MCF 10A (cell line): ENCODE measurements at regions not wholly inside any gene's neighbourhood (a gene's known extent, or its start where the extent isn't known, plus 50 kb on each side); places are given as distances from the start of the nearest gene placed in this dataset.
"Not testable (repeated sequence)": the region's sequence is repeated elsewhere in the genome, so short reads cannot be mapped to it uniquely, and the experiment has no call there.

Experiments
- BruUV-seq: library from RNA; stranded (reverse); fragments of 400-500 nt; replicated peaks from 2 replicates; lab custom pipeline; 2021; lab: Mats Ljungman, UMichigan
- CTCF ChIA-PET: fragments of 300-600 bp; sonication (Branson Sonifier 250); formaldehyde crosslinking; extraction: SDS; loops from one replicate; lab custom pipeline; 2021; ENCODE audit warnings: antibody characterized with exemption, inconsistent platforms; lab: Yijun Ruan, JAX
- POLR2A ChIA-PET: fragments of 300-600, 350-650 bp; sonication (Branson Sonifier 250); formaldehyde crosslinking; extraction: SDS; loops from one replicate; lab custom pipeline; 2020; ENCODE audit warnings: antibody characterized with exemption, inconsistent platforms; lab: Yijun Ruan, JAX
- DNase-seq: peaks from one replicate; pipeline ENCODE4 v3.0.0-alpha.2; 2018; ENCODE audit not compliant: unreplicated experiment
- H3K27ac Mint-ChIP-seq: one replicate; pipeline ENCODE4 v1.8.0; 2022; ENCODE audit warnings: mild to moderate bottlenecking, low read depth, mixed read lengths; ENCODE audit not compliant: unreplicated experiment
- H3K27me3 Mint-ChIP-seq: one replicate; pipeline ENCODE4 v1.8.0; 2022; ENCODE audit warnings: mixed read lengths; ENCODE audit not compliant: insufficient read depth, unreplicated experiment
- H3K36me3 Mint-ChIP-seq: one replicate; pipeline ENCODE4 v1.8.0; 2022; ENCODE audit warnings: mild to moderate bottlenecking, moderate library complexity, mixed read lengths; ENCODE audit not compliant: insufficient read depth, unreplicated experiment
- H3K4me1 Mint-ChIP-seq: one replicate; pipeline ENCODE4 v1.8.0; 2022; ENCODE audit warnings: mixed read lengths; ENCODE audit not compliant: insufficient read depth, unreplicated experiment
- H3K4me3 Mint-ChIP-seq: one replicate; pipeline ENCODE4 v1.8.0; 2022; ENCODE audit warnings: mild to moderate bottlenecking, moderate library complexity, mixed read lengths; ENCODE audit not compliant: unreplicated experiment
- H3K9me3 Mint-ChIP-seq: one replicate; pipeline ENCODE4 v1.8.0; 2022; ENCODE audit warnings: mixed read lengths; ENCODE audit not compliant: unreplicated experiment
- CTCF ChIP-seq: fragments of 200-600 bp; IDR thresholded peaks from one replicate; pipeline ENCODE4 v1.8.0; 2022; ENCODE audit warnings: antibody characterized with exemption, mild to moderate bottlenecking; ENCODE audit not compliant: unreplicated experiment
- intact Hi-C: fragments of 100-400 bp; cut with micrococcal nuclease; formaldehyde crosslinking; loops from 2 replicates; pipeline ENCODE4 v1.14.1; 2022

GRCh38 chr5:147112899-147113298 is 121.9 kb upstream of the STK32A start:
- no peak for TF ChIP-seq CTCF
- Mint-ChIP-seq H3K9me3 (peaks cover 2% of the 10 kb centered on the region), H3K27me3 (no peaks in the 10 kb centered on the region), H3K4me3 (no peak overlapping the region), H3K4me1 (no peaks in the 10 kb centered on the region), H3K27ac (no peak overlapping the region), H3K36me3 (no peaks in the 10 kb centered on the region)
- CTCF ChIA-PET, result no interaction called here
- POLR2A ChIA-PET, result no interaction called here
- no TSS peak for BruUV-seq
- DNase-seq, result no peak
- intact Hi-C loops, result no loop called here

GRCh38 chr5:147113967-147114366 is 120.9 kb upstream of the STK32A start:
- TF ChIP-seq CTCF, result no peak
- Mint-ChIP-seq H3K4me1 (no peaks in the 10 kb centered on the region), H3K9me3 (peaks cover 8% of the 10 kb centered on the region), H3K4me3 (no peak overlapping the region), H3K27me3 (no peaks in the 10 kb centered on the region), H3K36me3 (no peaks in the 10 kb centered on the region), H3K27ac (no peak overlapping the region)
- no peak for DNase-seq
- ChIA-PET CTCF (no interaction called here), POLR2A (interaction anchor here (0.6 kb wide), 1 partner anchor 68 kb away, joined by 4 read pairs; no protein-coding TSS in a partner anchor)
- intact Hi-C loops, result no loop called here
- no TSS peak for BruUV-seq

GRCh38 chr5:147139759-147140158 is 95.1 kb upstream of the STK32A start:
- POLR2A ChIA-PET, H3K27me3 Mint-ChIP-seq, BruUV-seq, intact Hi-C loops, H3K27ac Mint-ChIP-seq, DNase-seq, H3K4me3 Mint-ChIP-seq, H3K4me1 Mint-ChIP-seq, H3K36me3 Mint-ChIP-seq: not testable (repeated sequence)
- CTCF ChIA-PET, result interaction anchor here (0.7 kb wide), 1 partner anchor 478 kb away, joined by 3 read pairs; no protein-coding TSS in a partner anchor
- H3K9me3 Mint-ChIP-seq, result peaks cover 37% of the 10 kb centered on the region

- no peak overlapping the region for H3K4me3 Mint-ChIP-seq
- H3K4me1 Mint-ChIP-seq, result no peaks in the 10 kb centered on the region
- no peak for DNase-seq
- no peaks in the 10 kb centered on the region for H3K27me3 Mint-ChIP-seq
- ChIA-PET CTCF (no interaction called here), POLR2A (interaction anchor here (0.6 to 0.7 kb wide), 2 partner anchors 11 to 315 kb away, joined by 3 read pairs; no protein-coding TSS in a partner anchor)
- no peaks in the 10 kb centered on the region for H3K36me3 Mint-ChIP-seq
- H3K9me3 Mint-ChIP-seq, result peaks cover 37% of the 10 kb centered on the region
- H3K27ac Mint-ChIP-seq, result no peak overlapping the region
- intact Hi-C loops, result no loop called here
- TF ChIP-seq CTCF, result no peak
- no TSS peak for BruUV-seq
These were observed 94.3 kb upstream of the STK32A start for GRCh38 chr5:147140558-147140957.

- DNase-seq, H3K27ac Mint-ChIP-seq, CTCF ChIA-PET, H3K4me1 Mint-ChIP-seq, H3K36me3 Mint-ChIP-seq, intact Hi-C loops, H3K4me3 Mint-ChIP-seq, BruUV-seq, H3K27me3 Mint-ChIP-seq: not testable (repeated sequence)
- peaks cover 37% of the 10 kb centered on the region for H3K9me3 Mint-ChIP-seq
- POLR2A ChIA-PET, result interaction anchor here (0.7 kb wide), 2 partner anchors 10 to 308 kb away, joined by 3 to 5 read pairs; no protein-coding TSS in a partner anchor
These were observed 93.2 kb upstream of the STK32A start for GRCh38 chr5:147141580-147141979.
